SU-DHL-6 (cell line): ENCODE measurements at regions not wholly inside any gene's neighbourhood (a gene's known extent, or its start where the extent isn't known, plus 50 kb on each side); places are given as distances from the start of the nearest gene placed in this dataset.
"Not testable (repeated sequence)": the region's sequence is repeated elsewhere in the genome, so short reads cannot be mapped to it uniquely, and the experiment has no call there.

Experiments
- H2AFZ ChIP-seq: fragments of 200-600 bp; sonication (generic); 2 replicates; pipeline ENCODE4 v1.6.1; 2014; ENCODE audit warnings: low read depth, mild to moderate bottlenecking, moderate library complexity, mixed read lengths, antibody characterized with exemption, low read length; ENCODE audit not compliant: severe bottlenecking
- H3F3A ChIP-seq: fragments of 200-600 bp; shearing (Covaris generic); 2 replicates; pipeline ENCODE4 v1.6.0; 2016; ENCODE audit warnings: antibody characterized with exemption, mild to moderate bottlenecking; ENCODE audit not compliant: insufficient read depth
- H3K27ac ChIP-seq: fragments of 200-600 bp; sonication (generic); 2 replicates; pipeline ENCODE4 v1.5.1; 2016; ENCODE audit warnings: low read depth, mild to moderate bottlenecking, low read length, moderate library complexity, mixed read lengths
- H3K27me3 ChIP-seq: fragments of 200-600 bp; sonication (generic), shearing (Covaris generic); 2 replicates; pipeline ENCODE4 v1.6.0; 2014; ENCODE audit warnings: mild to moderate bottlenecking, low read length
- H3K36me3 ChIP-seq: fragments of 200-600 bp; sonication (generic); 2 replicates; pipeline ENCODE4 v1.6.1; 2014; ENCODE audit warnings: mild to moderate bottlenecking, low read length, mixed read lengths
- H3K4me2 ChIP-seq: fragments of 300-600, 200-600 bp; shearing (Covaris generic), sonication (generic); 2 replicates; pipeline ENCODE4 v1.6.0; 2014; ENCODE audit warnings: low read length, low read depth, mild to moderate bottlenecking; ENCODE audit not compliant: poor library complexity, severe bottlenecking
- H3K4me3 ChIP-seq: fragments of 200-600 bp; sonication (generic); 2 replicates; pipeline ENCODE4 v1.5.1; 2014; ENCODE audit warnings: antibody characterized with exemption, low read length, mild to moderate bottlenecking, mixed read lengths; ENCODE audit not compliant: insufficient read depth, poor library complexity, severe bottlenecking
- H3K79me2 ChIP-seq: fragments of 200-600 bp; sonication (generic); 2 replicates; pipeline ENCODE4 v1.6.1; 2014; ENCODE audit warnings: mild to moderate bottlenecking, low read length, moderate library complexity; ENCODE audit not compliant: insufficient read depth
- H3K9ac ChIP-seq: fragments of 200-600 bp; sonication (generic); 2 replicates; pipeline ENCODE4 v1.7.0; 2014; ENCODE audit warnings: mild to moderate bottlenecking, low read length
- H3K9me2 ChIP-seq: fragments of 200-600 bp; sonication (generic); replicated peaks from 2 replicates; pipeline ENCODE4 v1.6.1; 2014; ENCODE audit warnings: low read length; ENCODE audit not compliant: insufficient read depth
- H3K9me3 ChIP-seq: fragments of 200-600 bp; sonication (generic); 2 replicates; pipeline ENCODE4 v1.6.1; 2014; ENCODE audit warnings: low read length, mixed read lengths; ENCODE audit not compliant: insufficient read depth
- H4K20me1 ChIP-seq: fragments of 200-600 bp; sonication (generic); 2 replicates; pipeline ENCODE4 v1.6.1; 2014; ENCODE audit warnings: low read depth, mild to moderate bottlenecking, antibody characterized with exemption, low read length, moderate library complexity, mixed read lengths
- EZH2phosphoT487 ChIP-seq: fragments of 200-600 bp; sonication (generic), shearing (Covaris generic); conservative IDR thresholded peaks from 2 replicates; pipeline ENCODE4 v1.6.1; 2018; ENCODE audit warnings: mild to moderate bottlenecking, antibody characterized with exemption, low read length, moderate library complexity, mixed read lengths
- TF ChIP-seq, protein P1 (sequence below): fragments of 200-600 bp; sonication (generic); IDR thresholded peaks from one replicate; pipeline ENCODE4 v1.5.1; 2017; ENCODE audit warnings: antibody characterized with exemption, mild to moderate bottlenecking, low read length, moderate library complexity; ENCODE audit not compliant: insufficient read depth, poor library complexity, severe bottlenecking

DNA sequence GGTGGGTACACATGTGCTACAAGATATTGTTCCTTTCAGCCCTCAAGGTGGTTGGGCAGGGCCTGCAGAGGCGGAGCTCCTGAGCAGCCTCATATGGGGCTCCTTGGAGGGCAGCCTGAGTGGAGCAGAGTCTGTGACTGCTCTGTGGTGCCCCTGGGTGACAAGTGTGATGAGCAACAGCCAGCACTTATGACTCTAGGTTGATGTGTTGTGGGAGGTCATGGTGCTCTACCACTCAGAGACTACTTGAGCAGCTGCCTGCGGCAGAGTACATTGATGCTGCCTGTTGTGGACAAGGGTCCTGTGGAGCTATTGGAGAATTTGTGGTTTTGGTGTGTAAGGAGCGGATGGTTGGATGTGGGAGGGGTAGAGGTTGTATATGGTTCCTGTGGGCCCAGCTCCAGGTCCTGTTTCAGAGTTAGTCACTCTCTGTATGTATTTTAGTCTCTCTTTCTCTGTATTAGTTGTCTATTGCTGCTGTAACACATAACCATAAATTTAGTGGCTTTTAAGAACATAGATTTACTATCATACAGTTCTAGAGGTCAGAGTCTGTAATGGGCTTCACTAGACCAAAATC is 141.3 kb downstream of the SREK1 start:
- Histone ChIP-seq H2AFZ (no peak overlapping the region), H3K36me3 (no peaks in the 10 kb centered on the region), H3K9me3 (no peaks in the 10 kb centered on the region), H3K9me2 (no peaks in the 10 kb centered on the region), H3K9ac (no peak overlapping the region), H3F3A (no peaks in the 10 kb centered on the region), H3K4me2 (no peak overlapping the region), H3K27me3 (no peaks in the 10 kb centered on the region), H3K4me3 (no peak overlapping the region), H3K27ac (no peak overlapping the region), H4K20me1 (no peaks in the 10 kb centered on the region), H3K79me2 (no peaks in the 10 kb centered on the region)
- no peak for TF ChIP-seq EZH2phosphoT487
- TF ChIP-seq, protein P1, sequence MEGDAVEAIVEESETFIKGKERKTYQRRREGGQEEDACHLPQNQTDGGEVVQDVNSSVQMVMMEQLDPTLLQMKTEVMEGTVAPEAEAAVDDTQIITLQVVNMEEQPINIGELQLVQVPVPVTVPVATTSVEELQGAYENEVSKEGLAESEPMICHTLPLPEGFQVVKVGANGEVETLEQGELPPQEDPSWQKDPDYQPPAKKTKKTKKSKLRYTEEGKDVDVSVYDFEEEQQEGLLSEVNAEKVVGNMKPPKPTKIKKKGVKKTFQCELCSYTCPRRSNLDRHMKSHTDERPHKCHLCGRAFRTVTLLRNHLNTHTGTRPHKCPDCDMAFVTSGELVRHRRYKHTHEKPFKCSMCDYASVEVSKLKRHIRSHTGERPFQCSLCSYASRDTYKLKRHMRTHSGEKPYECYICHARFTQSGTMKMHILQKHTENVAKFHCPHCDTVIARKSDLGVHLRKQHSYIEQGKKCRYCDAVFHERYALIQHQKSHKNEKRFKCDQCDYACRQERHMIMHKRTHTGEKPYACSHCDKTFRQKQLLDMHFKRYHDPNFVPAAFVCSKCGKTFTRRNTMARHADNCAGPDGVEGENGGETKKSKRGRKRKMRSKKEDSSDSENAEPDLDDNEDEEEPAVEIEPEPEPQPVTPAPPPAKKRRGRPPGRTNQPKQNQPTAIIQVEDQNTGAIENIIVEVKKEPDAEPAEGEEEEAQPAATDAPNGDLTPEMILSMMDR, result no peak

DNA sequence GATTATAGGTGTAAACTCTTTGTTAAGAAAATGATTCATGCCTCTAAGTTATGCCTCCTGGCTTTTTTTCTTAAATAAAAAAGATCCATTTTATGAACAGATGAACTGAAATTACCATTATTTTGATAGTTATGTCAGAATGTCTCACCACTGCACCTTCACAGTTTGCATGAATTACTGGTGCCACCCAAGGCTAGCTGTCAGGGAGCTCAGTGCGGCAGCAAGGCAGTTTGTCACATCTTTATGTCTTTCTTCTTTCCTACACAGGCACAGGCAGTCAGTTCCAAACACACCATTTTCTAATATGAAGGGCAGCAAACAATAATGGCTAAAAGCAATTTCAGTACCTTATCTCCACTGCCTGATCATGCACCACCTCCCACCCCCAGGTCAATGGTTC is 147.7 kb downstream of the SREK1 start:
- H2AFZ ChIP-seq, result no peak overlapping the region
- no peaks in the 10 kb centered on the region for H3K27me3 ChIP-seq
- H3F3A ChIP-seq, result no peaks in the 10 kb centered on the region
- H3K4me3 ChIP-seq, result no peak overlapping the region
- H4K20me1 ChIP-seq, result no peaks in the 10 kb centered on the region
- no peaks in the 10 kb centered on the region for H3K36me3 ChIP-seq
- no peaks in the 10 kb centered on the region for H3K9me2 ChIP-seq
- no peaks in the 10 kb centered on the region for H3K79me2 ChIP-seq
- H3K9me3 ChIP-seq, result no peaks in the 10 kb centered on the region
- TF ChIP-seq, protein P1, result no peak
- no peak for TF ChIP-seq EZH2phosphoT487
- H3K9ac ChIP-seq, result no peak overlapping the region
- H3K4me2 ChIP-seq, result no peak overlapping the region
- no peak overlapping the region for H3K27ac ChIP-seq

DNA sequence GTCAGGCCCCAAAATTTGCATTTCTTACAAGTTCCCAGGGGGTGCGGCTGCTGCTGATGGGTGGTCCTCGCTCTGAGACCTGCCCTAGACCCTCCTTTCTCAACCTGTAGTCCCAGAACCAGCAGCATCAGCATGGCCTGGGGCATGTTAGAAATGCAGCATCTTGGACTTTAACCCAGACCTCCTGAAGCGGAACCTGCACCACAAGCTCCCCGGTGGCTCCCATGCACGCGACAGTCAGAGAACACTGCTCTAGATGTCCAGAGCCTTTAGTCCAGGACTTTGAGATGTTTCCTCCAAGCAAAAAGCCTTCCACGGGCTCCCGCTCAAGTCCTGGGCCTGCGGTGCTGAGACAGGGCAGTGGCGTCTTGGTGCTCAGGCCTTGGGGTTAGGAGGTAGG is 149.8 kb downstream of the SREK1 start:
- not testable (repeated sequence) for H3K4me2 ChIP-seq, H3K36me3 ChIP-seq, H4K20me1 ChIP-seq, H2AFZ ChIP-seq, H3K9me3 ChIP-seq, H3F3A ChIP-seq, H3K27ac ChIP-seq, H3K9me2 ChIP-seq, H3K4me3 ChIP-seq, H3K79me2 ChIP-seq, H3K27me3 ChIP-seq, H3K9ac ChIP-seq

DNA sequence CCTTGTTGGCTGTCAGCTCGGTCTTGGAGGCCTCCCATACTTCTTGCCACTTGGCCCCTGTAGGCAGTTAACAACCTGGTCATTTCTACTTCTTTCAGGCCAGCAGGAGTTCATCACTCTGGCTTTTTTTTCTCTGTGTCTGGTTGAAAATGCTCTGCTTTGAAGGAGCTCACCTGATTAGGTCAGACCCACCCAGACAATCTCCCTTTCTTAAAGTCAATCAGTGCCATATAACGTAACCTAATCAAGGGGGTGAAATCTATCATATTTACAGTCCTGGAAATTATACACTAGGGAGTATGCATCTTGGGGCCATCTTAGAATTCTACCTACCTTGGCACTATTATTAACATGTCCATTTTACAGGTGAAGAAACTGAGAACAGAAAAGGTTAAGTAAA is 155.4 kb downstream of the SREK1 start:
- Histone ChIP-seq H3K4me3 (no peak overlapping the region), H3K36me3 (no peaks in the 10 kb centered on the region), H3K9ac (no peak overlapping the region), H3K4me2 (no peak overlapping the region), H3K9me2 (no peaks in the 10 kb centered on the region), H3K27ac (no peak overlapping the region), H3K9me3 (no peaks in the 10 kb centered on the region), H3K79me2 (no peaks in the 10 kb centered on the region), H3F3A (no peaks in the 10 kb centered on the region), H4K20me1 (no peaks in the 10 kb centered on the region), H3K27me3 (no peaks in the 10 kb centered on the region), H2AFZ (no peak overlapping the region)
- TF ChIP-seq, protein P1, result no peak
- TF ChIP-seq EZH2phosphoT487, result no peak
